ENCODE measurements at regions not wholly inside any gene's neighbourhood (a gene's known extent, or its start where the extent isn't known, plus 50 kb on each side); places are given as distances from the start of the nearest gene placed in this dataset.

DNA sequence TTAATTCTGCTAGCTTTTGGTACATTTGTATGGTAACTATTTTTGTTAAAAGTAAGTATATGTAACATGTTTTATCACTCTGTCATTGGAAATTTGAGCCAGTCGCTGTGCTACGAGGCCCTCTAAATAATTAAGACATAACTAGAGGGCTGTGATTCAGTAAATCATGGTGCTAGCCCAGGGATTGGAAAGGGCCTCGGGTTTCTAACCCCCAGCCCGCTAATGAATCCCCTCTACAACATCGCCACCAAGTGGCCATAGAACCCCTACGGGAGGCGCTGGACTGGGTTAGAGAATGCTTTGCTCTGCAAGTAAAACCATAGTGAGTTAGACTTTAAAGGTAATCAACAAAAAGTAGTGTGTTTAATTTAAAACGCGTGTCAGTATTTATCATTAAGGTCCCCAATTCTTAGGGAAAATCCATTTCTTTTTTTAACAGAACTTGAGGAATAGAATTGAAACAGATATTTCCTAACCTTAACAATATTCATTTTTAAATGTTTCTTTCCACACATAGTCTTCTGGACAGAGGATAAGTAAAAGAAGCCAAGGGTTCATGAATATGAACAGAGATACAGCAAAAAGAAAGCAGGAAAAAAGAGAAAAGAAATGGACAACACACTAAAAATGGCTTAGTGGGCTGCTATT is 744.7 kb downstream of the EPHA3 start:
- WGBS, 2 experiments (ENCODE audit: insufficient coverage in 1 of 2, insufficient read length in 1 of 2): 7 to 20% methylated on average over 2 to 9 of the region's 9 CpGs
- Histone ChIP-seq H3K27ac (ENCODE audit: low read depth, low read length) (no peak overlapping the region), H3K27me3 (ENCODE audit: control insufficient read depth, insufficient read depth, low read length, poor library complexity, severe bottlenecking) (no peaks in the 10 kb centered on the region), H3K4me3 (ENCODE audit: low read length) (no peak overlapping the region), H3K9me3 (ENCODE audit: control insufficient read depth, low read length) (no peaks in the 10 kb centered on the region), H3K36me3 (ENCODE audit: control insufficient read depth, insufficient read depth, low read length) (no peaks in the 10 kb centered on the region), H3K4me1 (ENCODE audit: control insufficient read depth, insufficient read depth, low read length) (no peaks in the 10 kb centered on the region), H3K9ac (ENCODE audit: extremely low read depth, low read length, poor library complexity, severe bottlenecking) (no peak overlapping the region)
- Mint-ChIP-seq H3K27ac (no peak overlapping the region), H3K36me3 (ENCODE audit: low read depth) (no peaks in the 10 kb centered on the region), H3K27me3 (ENCODE audit: insufficient read depth) (no peaks in the 10 kb centered on the region), H3K4me3 (no peak overlapping the region), H3K4me1 (peaks cover 10% of the 10 kb centered on the region), H3K9me3 (peaks cover 5% of the 10 kb centered on the region)
- DNase-seq: peak; percentile 94
- peak; percentile 98 for TF ChIP-seq CTCF (conservative IDR thresholded peaks at IDR 0.05)

DNA sequence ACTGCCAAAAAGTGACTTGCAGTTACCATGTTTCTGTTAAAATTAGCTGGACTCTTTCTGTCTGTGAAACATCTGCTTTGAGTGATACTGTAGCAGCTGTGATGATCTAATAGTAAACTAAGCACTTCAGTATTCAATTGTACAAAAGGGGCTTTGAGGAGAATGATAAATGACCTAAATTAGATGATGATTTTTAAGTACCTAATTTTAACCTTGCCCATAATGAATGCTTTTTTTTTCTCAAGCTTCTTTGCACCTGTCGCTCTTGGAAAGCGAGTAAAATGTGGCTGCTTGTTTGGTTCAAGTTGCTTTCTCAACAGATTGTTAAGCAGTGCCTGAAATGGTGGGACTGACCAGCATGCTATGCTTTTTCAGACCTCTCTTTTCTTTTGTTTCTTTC is 752.3 kb downstream of the EPHA3 start:
- no peaks in the 10 kb centered on the region for H3K36me3 ChIP-seq (ENCODE audit: control insufficient read depth, insufficient read depth, low read length)
- peaks cover 5% of the 10 kb centered on the region for H3K9me3 ChIP-seq (ENCODE audit: control insufficient read depth, low read length)
- Mint-ChIP-seq H3K36me3 (ENCODE audit: low read depth) (no peaks in the 10 kb centered on the region), H3K27me3 (ENCODE audit: insufficient read depth) (no peaks in the 10 kb centered on the region), H3K27ac (no peak overlapping the region), H3K9me3 (peaks cover 5% of the 10 kb centered on the region), H3K4me3 (no peak overlapping the region), H3K4me1 (peaks cover 21% of the 10 kb centered on the region)
- WGBS, 2 experiments (ENCODE audit: insufficient coverage in 1 of 2, insufficient read length in 1 of 2): 92 to 93% methylated on average over 2 of the region's 2 CpGs
- no peak for TF ChIP-seq CTCF (conservative IDR thresholded peaks at IDR 0.05)
- H3K4me1 ChIP-seq (ENCODE audit: control insufficient read depth, insufficient read depth, low read length): peaks cover 7% of the 10 kb centered on the region
- no peak overlapping the region for H3K9ac ChIP-seq (ENCODE audit: extremely low read depth, low read length, poor library complexity, severe bottlenecking)
- DNase-seq: no peak
- H3K27ac ChIP-seq (ENCODE audit: low read depth, low read length): no peak overlapping the region
- no peak overlapping the region for H3K4me3 ChIP-seq (ENCODE audit: low read length)
- H3K27me3 ChIP-seq (ENCODE audit: control insufficient read depth, insufficient read depth, low read length, poor library complexity, severe bottlenecking): no peaks in the 10 kb centered on the region

DNA sequence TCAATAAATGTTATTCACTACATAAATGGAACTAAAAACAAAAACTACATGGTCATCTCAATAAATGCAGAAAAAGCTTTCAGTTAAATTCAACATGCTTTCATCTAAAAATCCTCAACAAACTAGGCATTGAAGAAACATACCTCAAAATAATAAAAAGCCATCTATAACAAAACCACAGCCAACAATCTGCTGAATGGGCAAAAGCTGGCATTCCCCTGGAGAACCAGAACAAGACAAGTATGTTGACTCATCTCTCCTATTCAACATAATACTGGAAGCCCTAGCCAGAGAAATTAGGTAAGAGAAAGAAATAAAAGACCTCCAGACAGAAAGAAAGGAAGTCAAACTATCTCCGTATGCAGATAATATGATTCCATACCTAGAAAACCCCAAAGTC is 759.9 kb downstream of the EPHA3 start:
- Histone ChIP-seq H3K9ac (ENCODE audit: extremely low read depth, low read length, poor library complexity, severe bottlenecking) (no peak overlapping the region), H3K27me3 (ENCODE audit: control insufficient read depth, insufficient read depth, low read length, poor library complexity, severe bottlenecking) (no peaks in the 10 kb centered on the region), H3K9me3 (ENCODE audit: control insufficient read depth, low read length) (peaks cover 5% of the 10 kb centered on the region), H3K4me3 (ENCODE audit: low read length) (no peak overlapping the region), H3K4me1 (ENCODE audit: control insufficient read depth, insufficient read depth, low read length) (no peaks in the 10 kb centered on the region), H3K27ac (ENCODE audit: low read depth, low read length) (no peak overlapping the region), H3K36me3 (ENCODE audit: control insufficient read depth, insufficient read depth, low read length) (no peaks in the 10 kb centered on the region)
- 80% methylated on average over 1 of the region's 1 CpG; no CpG with 5 or more reads in 1 of the 2 experiments for WGBS, 2 experiments (ENCODE audit: insufficient coverage in 1 of 2, insufficient read length in 1 of 2)
- no peak for TF ChIP-seq CTCF (conservative IDR thresholded peaks at IDR 0.05)
- Mint-ChIP-seq H3K27me3 (ENCODE audit: insufficient read depth) (no peaks in the 10 kb centered on the region), H3K4me1 (no peaks in the 10 kb centered on the region), H3K36me3 (ENCODE audit: low read depth) (peaks cover 3% of the 10 kb centered on the region), H3K4me3 (no peak overlapping the region), H3K9me3 (peaks cover 5% of the 10 kb centered on the region), H3K27ac (no peak overlapping the region)
- no peak for DNase-seq
